Activated CD8-positive, alpha-beta T cell treated with anti-CD3 and anti-CD28 coated beads for 36 hours (primary cell): ENCODE measurements at regions not wholly inside any gene's neighbourhood (a gene's known extent, or its start where the extent isn't known, plus 50 kb on each side); places are given as distances from the start of the nearest gene placed in this dataset.

Experiments used
- ATAC-seq: fragments of 200-7000 bp; cut with Tn5 transposase; one replicate; pipeline ENCODE4 v1.10.0; 2021; ENCODE audit warnings: mild to moderate bottlenecking, moderate library complexity
- CTCF ChIA-PET: fragments of 350-600 bp; sonication (Branson Sonifier 250); formaldehyde crosslinking; loops from one replicate; lab custom pipeline; 2021; ENCODE audit warnings: antibody characterized with exemption; lab: Charles Lee
- POLR2A ChIA-PET: fragments of 350-600 bp; sonication (Branson Sonifier 250); formaldehyde crosslinking; loops from one replicate; lab custom pipeline; 2021; ENCODE audit warnings: antibody characterized with exemption; lab: Charles Lee
- DNase-seq: peaks from one replicate; pipeline ENCODE4 v3.0.0-alpha.2; 2020
- H3K27ac Mint-ChIP-seq: one replicate; pipeline ENCODE4 v1.8.0; 2021; ENCODE audit warnings: mild to moderate bottlenecking, mixed read lengths
- H3K27me3 Mint-ChIP-seq: one replicate; pipeline ENCODE4 v1.8.0; 2021; ENCODE audit warnings: mixed read lengths
- H3K36me3 Mint-ChIP-seq: one replicate; pipeline ENCODE4 v1.8.0; 2021; ENCODE audit warnings: low read depth, mixed read lengths
- H3K4me1 Mint-ChIP-seq: one replicate; pipeline ENCODE4 v1.8.0; 2021; ENCODE audit warnings: low read depth, mixed read lengths
- H3K4me3 Mint-ChIP-seq: one replicate; pipeline ENCODE4 v1.8.0; 2021; ENCODE audit warnings: mild to moderate bottlenecking, moderate library complexity, mixed read lengths
- H3K9me3 Mint-ChIP-seq: one replicate; pipeline ENCODE4 v1.8.0; 2021; ENCODE audit warnings: mixed read lengths
- CTCF ChIP-seq: fragments of 200-600 bp; IDR thresholded peaks from one replicate; pipeline ENCODE4 v1.8.0; 2022; ENCODE audit warnings: antibody characterized with exemption, mild to moderate bottlenecking
- intact Hi-C: fragments of 100-400 bp; cut with micrococcal nuclease; formaldehyde crosslinking; loops from one replicate; pipeline ENCODE4 v1.10.0; 2022

GRCh38 chr2:59080451-59081181 lies 839.5 kb upstream of the FANCL start:
- Mint-ChIP-seq H3K4me1 (no peaks in the 10 kb centered on the region), H3K27me3 (no peaks in the 10 kb centered on the region), H3K27ac (no peak overlapping the region), H3K36me3 (no peaks in the 10 kb centered on the region), H3K9me3 (no peaks in the 10 kb centered on the region), H3K4me3 (no peak overlapping the region)
- POLR2A ChIA-PET, result no interaction called here
- ATAC-seq (no peak), DNase-seq (no peak)
- TF ChIP-seq CTCF, result no peak
- CTCF ChIA-PET, result no interaction called here
- intact Hi-C loops, result no loop called here

GRCh38 chr2:59077981-59078531 lies 836.9 kb upstream of the FANCL start:
- ChIA-PET CTCF (no interaction called here), POLR2A (no interaction called here)
- no peak overlapping the region for H3K4me3 Mint-ChIP-seq
- no peaks in the 10 kb centered on the region for H3K36me3 Mint-ChIP-seq
- H3K4me1 Mint-ChIP-seq, result no peaks in the 10 kb centered on the region
- no peaks in the 10 kb centered on the region for H3K9me3 Mint-ChIP-seq
- DNase-seq (no peak), ATAC-seq (no peak)
- intact Hi-C loops, result no loop called here
- H3K27ac Mint-ChIP-seq, result no peak overlapping the region
- no peak for TF ChIP-seq CTCF
- no peaks in the 10 kb centered on the region for H3K27me3 Mint-ChIP-seq

DNA sequence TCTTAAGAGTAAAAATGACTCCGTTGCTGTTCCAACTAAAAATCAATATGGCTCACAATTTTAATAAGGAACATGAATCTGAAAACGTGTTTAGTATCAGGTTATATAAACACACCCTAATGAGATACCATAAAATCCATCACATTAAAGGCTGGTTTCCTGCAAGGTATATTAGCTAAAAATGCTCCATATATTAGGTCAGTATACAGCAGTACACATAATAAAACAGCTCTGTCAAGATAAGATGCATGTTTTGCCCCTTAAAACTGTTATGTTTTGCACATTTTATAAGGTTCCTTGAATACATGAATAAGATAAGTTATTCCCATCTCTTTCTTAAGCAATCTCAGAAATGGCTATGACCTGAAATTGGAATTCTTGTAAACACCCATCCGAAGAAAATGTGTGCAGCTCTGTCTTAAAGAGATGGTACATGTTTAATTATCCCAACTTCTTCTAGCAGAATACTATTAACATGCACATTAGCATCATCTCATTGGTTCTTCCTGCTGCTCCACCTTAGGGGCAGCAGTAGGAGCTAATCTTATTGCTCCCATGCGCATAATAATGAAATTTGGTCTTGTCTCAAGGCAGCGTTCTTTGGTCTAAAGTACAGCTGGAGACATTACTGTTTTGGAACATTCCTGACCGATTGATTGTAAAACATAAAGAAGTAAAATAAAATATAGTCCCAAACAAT lies 836.1 kb upstream of the FANCL start:
- intact Hi-C loops, result no loop called here
- ATAC-seq, result no peak
- no peak overlapping the region for H3K27ac Mint-ChIP-seq
- no peak overlapping the region for H3K4me3 Mint-ChIP-seq
- H3K9me3 Mint-ChIP-seq, result no peaks in the 10 kb centered on the region
- TF ChIP-seq CTCF, result no peak
- no peaks in the 10 kb centered on the region for H3K27me3 Mint-ChIP-seq
- CTCF ChIA-PET, result no interaction called here
- no peaks in the 10 kb centered on the region for H3K36me3 Mint-ChIP-seq
- POLR2A ChIA-PET, result no interaction called here
- no peaks in the 10 kb centered on the region for H3K4me1 Mint-ChIP-seq
- DNase-seq, result no peak

GRCh38 chr2:59076079-59076619 lies 835.0 kb upstream of the FANCL start:
- no peaks in the 10 kb centered on the region for H3K4me1 Mint-ChIP-seq
- no peak overlapping the region for H3K4me3 Mint-ChIP-seq
- H3K9me3 Mint-ChIP-seq, result peaks cover 1% of the 10 kb centered on the region
- intact Hi-C loops, result no loop called here
- ChIA-PET POLR2A (no interaction called here), CTCF (no interaction called here)
- DNase-seq (no peak), ATAC-seq (no peak)
- no peak overlapping the region for H3K27ac Mint-ChIP-seq
- no peaks in the 10 kb centered on the region for H3K27me3 Mint-ChIP-seq
- H3K36me3 Mint-ChIP-seq, result no peaks in the 10 kb centered on the region
- no peak for TF ChIP-seq CTCF

- Mint-ChIP-seq H3K9me3 (peaks cover 5% of the 10 kb centered on the region), H3K27me3 (no peaks in the 10 kb centered on the region), H3K36me3 (no peaks in the 10 kb centered on the region), H3K4me3 (no peak overlapping the region), H3K4me1 (no peaks in the 10 kb centered on the region), H3K27ac (no peak overlapping the region)
- ChIA-PET CTCF (no interaction called here), POLR2A (no interaction called here)
- no peak for TF ChIP-seq CTCF
- intact Hi-C loops, result no loop called here
- ATAC-seq (no peak), DNase-seq (no peak)
These were observed 832.9 kb upstream of the FANCL start for GRCh38 chr2:59074071-59074470.
